ENCODE measurements at regions not wholly inside any gene's neighbourhood (a gene's known extent, or its start where the extent isn't known, plus 50 kb on each side); places are given as distances from the start of the nearest gene placed in this dataset.

DNA sequence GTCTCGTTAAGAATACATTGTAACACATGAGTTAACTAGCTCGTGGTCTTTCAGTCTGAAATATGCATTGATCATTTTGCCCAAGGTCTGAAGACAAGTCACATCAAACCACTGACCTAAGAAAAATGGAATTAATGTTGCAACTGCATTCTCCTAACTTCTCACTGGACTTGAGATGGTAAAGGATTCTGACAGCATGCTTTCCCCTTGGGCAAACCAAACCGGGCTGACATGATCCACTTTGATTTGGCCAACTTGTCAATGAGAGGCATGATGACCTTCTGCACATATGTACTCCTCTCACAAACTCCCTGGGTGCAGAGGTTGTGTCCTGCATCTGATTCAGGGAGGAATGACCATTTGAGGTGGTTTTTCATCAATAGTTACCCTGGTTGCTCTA lies 1982.5 kb upstream of the PIK3C3 start:
- intact Hi-C loops (cut with micrococcal nuclease): no loop called here
- 63% methylated on average over 3 of the region's 3 CpGs for WGBS (ENCODE audit: insufficient coverage)
- Histone ChIP-seq H3K27me3 (ENCODE audit: control insufficient read depth, insufficient read depth, low read length) (no peaks in the 10 kb centered on the region), H3K27ac (ENCODE audit: low read length) (no peak overlapping the region), H3K4me1 (ENCODE audit: control insufficient read depth, insufficient read depth, low read length) (no peaks in the 10 kb centered on the region), H3K36me3 (ENCODE audit: control insufficient read depth, insufficient read depth, low read length) (no peaks in the 10 kb centered on the region), H3K4me3 (ENCODE audit: low read length) (no peak overlapping the region), H3K9me3 (ENCODE audit: control insufficient read depth, insufficient read depth, low read length) (no peaks in the 10 kb centered on the region)
- no peak overlapping the region for H3K4me3 Mint-ChIP-seq
- no peaks in the 10 kb centered on the region for H3K36me3 Mint-ChIP-seq
- H3K27me3 Mint-ChIP-seq (ENCODE audit: low read depth in 2 of 2): no peaks in the 10 kb centered on the region
- H3K9me3 Mint-ChIP-seq: peaks cover 2 to 6% of the 10 kb centered on the region in 2 donors
- DNase-seq (no peak), ATAC-seq (no peak)
- H3K27ac Mint-ChIP-seq: no peak overlapping the region
- no peaks in the 10 kb centered on the region for H3K4me1 Mint-ChIP-seq
- TF ChIP-seq CTCF (IDR thresholded peaks at IDR 0.05): no peak

DNA sequence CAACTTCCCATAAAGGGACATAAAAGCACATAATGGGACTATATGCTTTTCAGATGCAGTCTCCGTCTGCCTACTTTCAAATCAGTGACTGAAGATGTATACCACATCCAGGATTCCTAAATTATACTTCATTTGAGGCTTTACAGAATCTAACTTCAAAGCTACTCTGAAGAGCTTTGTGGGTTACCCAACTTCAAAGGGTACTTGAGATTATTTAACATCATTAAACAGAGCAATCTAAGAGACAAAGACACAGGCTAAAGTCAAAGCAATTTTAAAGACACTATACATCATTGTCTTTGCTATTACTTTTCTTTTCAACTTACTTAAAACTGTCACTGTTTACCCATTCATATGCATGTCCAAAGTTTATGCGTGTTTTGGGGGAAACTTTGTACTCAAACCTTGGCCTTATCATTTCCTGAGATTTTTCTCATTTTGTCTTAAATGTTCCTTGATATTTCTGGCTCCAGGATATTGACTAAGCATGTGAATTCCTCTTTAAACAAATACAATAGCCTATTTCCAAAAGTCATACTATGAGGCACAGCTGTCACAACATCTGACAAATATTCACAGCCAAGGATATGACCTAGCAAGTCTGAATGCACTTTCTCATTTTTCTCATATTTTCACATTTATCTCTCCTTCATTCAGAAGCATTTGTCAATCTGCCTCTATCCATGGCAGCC lies 1985.1 kb upstream of the PIK3C3 start:
- Histone ChIP-seq H3K4me1 (ENCODE audit: control insufficient read depth, insufficient read depth, low read length) (no peaks in the 10 kb centered on the region), H3K4me3 (ENCODE audit: low read length) (no peak overlapping the region), H3K9me3 (ENCODE audit: control insufficient read depth, insufficient read depth, low read length) (no peaks in the 10 kb centered on the region), H3K27me3 (ENCODE audit: control insufficient read depth, insufficient read depth, low read length) (no peaks in the 10 kb centered on the region), H3K36me3 (ENCODE audit: control insufficient read depth, insufficient read depth, low read length) (no peaks in the 10 kb centered on the region), H3K27ac (ENCODE audit: low read length) (no peak overlapping the region)
- DNase-seq (no peak), ATAC-seq (no peak)
- WGBS (ENCODE audit: insufficient coverage): 84% methylated on average over 2 of the region's 2 CpGs
- H3K4me1 Mint-ChIP-seq: no peaks in the 10 kb centered on the region
- intact Hi-C loops (cut with micrococcal nuclease): no loop called here
- TF ChIP-seq CTCF (IDR thresholded peaks at IDR 0.05): no peak
- no peak overlapping the region for H3K4me3 Mint-ChIP-seq
- H3K27me3 Mint-ChIP-seq (ENCODE audit: low read depth in 2 of 2): no peaks in the 10 kb centered on the region
- H3K36me3 Mint-ChIP-seq: peaks cover 5% of the 10 kb centered on the region
- peaks cover 12% of the 10 kb centered on the region in 2 donors for H3K9me3 Mint-ChIP-seq
- H3K27ac Mint-ChIP-seq: no peak overlapping the region

DNA sequence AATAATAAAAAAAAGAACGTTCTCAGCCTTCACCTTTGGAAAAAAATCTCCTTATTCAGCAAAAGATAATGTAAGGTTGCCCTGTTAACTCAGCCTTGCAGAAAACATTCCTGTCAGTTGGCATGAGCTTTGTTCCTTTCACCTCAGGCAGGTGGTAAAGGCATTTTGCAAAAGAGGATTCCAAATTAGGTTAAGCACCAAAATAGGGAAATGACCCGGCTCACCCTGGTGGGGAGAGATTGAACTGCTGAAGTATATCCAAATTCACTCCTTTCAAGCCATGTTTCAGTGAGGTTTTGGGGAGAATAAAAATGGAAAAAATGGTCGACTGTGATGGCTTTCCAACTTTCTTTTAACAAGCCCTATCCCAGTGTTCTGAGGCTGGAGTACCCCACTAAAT lies 1988.8 kb upstream of the PIK3C3 start:
- Histone ChIP-seq H3K4me3 (ENCODE audit: low read length) (no peak overlapping the region), H3K36me3 (ENCODE audit: control insufficient read depth, insufficient read depth, low read length) (no peaks in the 10 kb centered on the region), H3K27me3 (ENCODE audit: control insufficient read depth, insufficient read depth, low read length) (no peaks in the 10 kb centered on the region), H3K27ac (ENCODE audit: low read length) (no peak overlapping the region), H3K9me3 (ENCODE audit: control insufficient read depth, insufficient read depth, low read length) (no peaks in the 10 kb centered on the region), H3K4me1 (ENCODE audit: control insufficient read depth, insufficient read depth, low read length) (no peaks in the 10 kb centered on the region)
- intact Hi-C loops (cut with micrococcal nuclease): no loop called here
- Mint-ChIP-seq H3K27me3 (ENCODE audit: low read depth in 2 of 2) (no peaks in the 10 kb centered on the region), H3K9me3 (peaks cover 11 to 16% of the 10 kb centered on the region in 2 donors), H3K4me3 (no peak overlapping the region), H3K4me1 (no peaks in the 10 kb centered on the region), H3K36me3 (peaks cover 8% of the 10 kb centered on the region), H3K27ac (no peak overlapping the region)
- no peak for TF ChIP-seq CTCF (IDR thresholded peaks at IDR 0.05)
- no peak for DNase-seq
- WGBS (ENCODE audit: insufficient coverage): 57% methylated on average over 1 of the region's 3 CpGs
- ATAC-seq: no peak

GRCh38 chr18:39962546-39962945 lies 1992.5 kb upstream of the PIK3C3 start:
- TF ChIP-seq CTCF (IDR thresholded peaks at IDR 0.05): no peak
- DNase-seq (no peak), ATAC-seq (no peak)
- no peak overlapping the region for H3K4me3 ChIP-seq (ENCODE audit: low read length)
- Mint-ChIP-seq H3K36me3 (peaks cover 8% of the 10 kb centered on the region), H3K9me3 (peaks cover 10 to 17% of the 10 kb centered on the region in 2 donors), H3K4me1 (no peaks in the 10 kb centered on the region), H3K27ac (no peak overlapping the region), H3K4me3 (no peak overlapping the region), H3K27me3 (ENCODE audit: low read depth in 2 of 2) (no peaks in the 10 kb centered on the region)
- H3K9me3 ChIP-seq (ENCODE audit: control insufficient read depth, insufficient read depth, low read length): no peaks in the 10 kb centered on the region
- H3K4me1 ChIP-seq (ENCODE audit: control insufficient read depth, insufficient read depth, low read length): no peaks in the 10 kb centered on the region
- no peaks in the 10 kb centered on the region for H3K36me3 ChIP-seq (ENCODE audit: control insufficient read depth, insufficient read depth, low read length)
- H3K27ac ChIP-seq (ENCODE audit: low read length): no peak overlapping the region
- 100% methylated on average over 2 of the region's 2 CpGs for WGBS (ENCODE audit: insufficient coverage)
- intact Hi-C loops (cut with micrococcal nuclease): no loop called here
- no peaks in the 10 kb centered on the region for H3K27me3 ChIP-seq (ENCODE audit: control insufficient read depth, insufficient read depth, low read length)
